GM19025 (cell line): ENCODE measurements at regions not wholly inside any gene's neighbourhood (a gene's known extent, or its start where the extent isn't known, plus 50 kb on each side); places are given as distances from the start of the nearest gene placed in this dataset.
"Not testable (repeated sequence)": the region's sequence is repeated elsewhere in the genome, so short reads cannot be mapped to it uniquely, and the experiment has no call there.

Experiments used
- ATAC-seq: cut with Tn5 transposase; IDR thresholded peaks from one replicate; pipeline ENCODE4 v1.9.1; 2021; ENCODE audit warnings: mild to moderate bottlenecking, low read depth, moderate library complexity; ENCODE audit not compliant: unreplicated experiment

DNA sequence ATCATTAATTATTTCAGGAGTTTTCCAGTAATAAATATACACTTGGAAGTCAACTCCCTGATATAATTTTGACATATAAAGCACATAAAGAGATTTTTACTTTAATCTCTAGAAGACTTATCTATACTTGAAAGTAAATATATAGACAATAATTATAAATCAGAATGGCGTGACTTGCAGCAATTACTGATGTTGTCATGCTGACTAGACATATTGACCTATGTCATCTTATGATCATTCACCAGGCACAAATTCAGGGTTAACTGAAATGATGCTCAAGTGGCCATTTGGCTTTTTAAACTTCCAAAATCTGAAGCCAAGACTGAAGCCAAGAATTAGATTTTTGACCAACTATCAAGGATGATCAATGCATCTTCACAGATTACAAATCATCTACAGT, 192.2 kb downstream of the MCHR2 start:
- no peak for ATAC-seq

DNA sequence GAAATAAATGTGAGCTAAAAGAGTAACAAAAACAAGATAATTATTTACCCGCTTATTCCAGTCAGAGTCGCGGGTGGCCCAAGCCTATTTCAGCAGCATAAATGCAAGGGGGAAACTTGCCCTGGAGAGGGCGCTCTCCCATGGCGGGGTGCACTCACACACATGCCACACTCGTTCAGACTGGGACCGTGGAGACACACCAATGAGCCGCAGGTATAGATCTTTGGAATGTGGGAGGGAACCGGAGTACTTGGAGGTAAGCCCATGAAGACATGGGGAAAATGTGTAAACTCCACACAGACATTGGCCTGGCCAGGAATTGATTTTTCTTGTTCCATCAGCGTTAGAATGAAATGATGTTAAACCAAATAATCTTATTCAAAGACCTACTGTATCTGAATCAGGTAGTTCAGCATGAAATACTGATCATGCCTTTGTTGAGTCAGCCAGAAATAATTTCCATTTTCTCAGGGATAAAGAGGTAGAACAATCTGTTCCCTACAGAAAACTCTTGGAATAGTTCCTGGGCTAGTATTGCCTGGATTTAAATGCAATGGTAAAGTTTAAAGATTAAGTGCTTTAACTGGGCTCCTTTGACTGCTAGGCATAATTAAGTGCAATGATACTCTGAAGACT, 191.5 kb downstream of the MCHR2 start:
- no peak for ATAC-seq

- ATAC-seq = no peak
These were observed 185.0 kb downstream of the MCHR2 start for GRCh38 chr6:99808992-99809391.

- no peak for ATAC-seq
These were observed 183.7 kb downstream of the MCHR2 start for GRCh38 chr6:99810295-99810694.

GRCh38 chr6:99810942-99811620, 182.9 kb downstream of the MCHR2 start:
- ATAC-seq = no peak

DNA sequence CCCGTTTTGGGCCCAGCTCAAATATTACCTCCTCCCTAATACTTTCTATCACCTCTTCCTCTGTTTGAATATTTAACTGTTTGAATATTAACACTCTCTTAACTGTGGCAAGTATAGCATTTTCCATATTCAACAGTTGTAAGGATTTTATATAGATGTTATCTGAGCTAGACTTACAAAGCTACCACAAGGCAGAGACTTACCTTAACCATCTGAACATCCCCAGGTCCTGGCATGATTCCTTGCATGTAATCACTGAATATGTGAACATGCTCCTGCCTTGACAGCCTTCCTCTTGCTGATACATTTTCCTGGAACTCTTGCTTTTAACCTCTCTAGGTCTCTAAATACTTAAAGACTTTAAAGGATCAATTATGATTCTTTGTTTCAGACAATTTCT, 182.4 kb downstream of the MCHR2 start:
- no peak for ATAC-seq

GRCh38 chr6:99813565-99813964, 180.5 kb downstream of the MCHR2 start:
- ATAC-seq = no peak

DNA sequence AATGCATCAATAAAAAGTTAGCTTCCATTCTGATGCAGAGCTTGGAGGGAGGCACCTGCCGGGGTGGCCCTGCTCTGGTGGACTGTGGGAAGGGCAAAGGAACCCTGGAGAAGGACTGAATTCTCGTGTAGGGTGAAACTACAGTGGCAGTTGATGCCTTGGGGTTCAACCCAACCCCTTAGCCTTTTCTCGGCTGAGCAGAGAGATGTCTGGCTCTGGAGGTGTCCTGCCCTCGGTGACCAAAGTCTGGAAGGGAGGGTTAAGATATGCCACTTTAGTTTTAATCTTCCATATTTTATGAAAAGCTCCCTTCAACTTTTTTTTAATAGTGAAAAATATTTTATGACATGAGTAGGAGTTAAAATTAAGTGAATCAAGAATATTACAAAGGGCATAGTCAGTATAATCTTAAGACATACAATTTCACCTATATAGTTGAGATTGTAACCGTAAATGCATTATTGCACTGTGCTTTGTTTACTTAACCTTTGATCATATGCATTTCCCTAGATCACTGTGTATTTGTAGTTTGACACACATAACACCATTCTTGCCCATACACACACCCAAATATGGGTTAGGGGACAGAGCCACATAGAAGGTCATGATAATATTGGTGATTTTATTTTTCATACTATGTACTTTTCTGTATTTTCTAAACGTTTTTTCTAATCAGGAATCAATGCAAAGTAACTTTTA, 179.6 kb downstream of the MCHR2 start:
- ATAC-seq = no peak

GRCh38 chr6:99816795-99817194, 177.2 kb downstream of the MCHR2 start:
- ATAC-seq = no peak

DNA sequence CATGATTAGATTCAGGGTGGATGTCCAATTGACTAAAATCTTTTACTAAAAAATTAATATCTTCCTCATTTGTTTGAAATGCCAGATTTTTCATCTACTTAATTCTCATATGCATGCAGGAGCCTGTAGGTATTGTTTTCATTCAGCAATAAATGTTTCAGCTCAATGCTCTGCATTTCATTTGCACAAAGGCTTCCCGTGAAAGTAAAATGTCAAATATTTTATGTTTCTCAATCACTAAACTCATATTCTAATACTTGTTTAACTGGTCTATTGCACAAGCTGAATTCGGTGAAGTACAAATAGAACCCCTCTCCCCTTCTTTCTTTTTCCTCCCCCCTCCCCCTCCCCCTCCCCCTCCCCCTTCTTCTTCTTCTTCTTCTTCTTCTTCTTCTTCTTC, 175.9 kb downstream of the MCHR2 start:
- ATAC-seq = no peak

DNA sequence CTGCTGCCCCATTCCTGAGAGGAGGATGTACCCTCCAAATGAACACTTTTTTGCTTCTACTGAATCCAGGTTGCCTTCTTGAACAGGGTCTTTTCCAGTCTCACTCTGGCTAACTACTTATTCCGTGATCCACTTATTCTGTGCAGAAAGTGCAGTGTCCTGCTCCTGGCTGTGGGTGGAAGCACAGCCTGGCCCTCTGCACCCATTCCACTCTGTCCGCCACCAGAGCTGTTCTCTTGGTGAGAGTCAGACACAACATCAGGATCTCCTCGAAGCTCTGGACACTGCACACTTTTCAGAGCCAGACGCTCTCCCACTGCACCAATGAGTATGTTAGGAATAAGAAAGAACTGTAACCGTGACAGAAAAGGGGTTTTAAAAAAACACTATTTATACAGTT, 174.2 kb downstream of the MCHR2 start:
- no peak for ATAC-seq

- no peak for ATAC-seq
These were observed 172.9 kb downstream of the MCHR2 start for GRCh38 chr6:99821164-99821563.

GRCh38 chr6:99822741-99823512, 171.1 kb downstream of the MCHR2 start:
- ATAC-seq = no peak

DNA sequence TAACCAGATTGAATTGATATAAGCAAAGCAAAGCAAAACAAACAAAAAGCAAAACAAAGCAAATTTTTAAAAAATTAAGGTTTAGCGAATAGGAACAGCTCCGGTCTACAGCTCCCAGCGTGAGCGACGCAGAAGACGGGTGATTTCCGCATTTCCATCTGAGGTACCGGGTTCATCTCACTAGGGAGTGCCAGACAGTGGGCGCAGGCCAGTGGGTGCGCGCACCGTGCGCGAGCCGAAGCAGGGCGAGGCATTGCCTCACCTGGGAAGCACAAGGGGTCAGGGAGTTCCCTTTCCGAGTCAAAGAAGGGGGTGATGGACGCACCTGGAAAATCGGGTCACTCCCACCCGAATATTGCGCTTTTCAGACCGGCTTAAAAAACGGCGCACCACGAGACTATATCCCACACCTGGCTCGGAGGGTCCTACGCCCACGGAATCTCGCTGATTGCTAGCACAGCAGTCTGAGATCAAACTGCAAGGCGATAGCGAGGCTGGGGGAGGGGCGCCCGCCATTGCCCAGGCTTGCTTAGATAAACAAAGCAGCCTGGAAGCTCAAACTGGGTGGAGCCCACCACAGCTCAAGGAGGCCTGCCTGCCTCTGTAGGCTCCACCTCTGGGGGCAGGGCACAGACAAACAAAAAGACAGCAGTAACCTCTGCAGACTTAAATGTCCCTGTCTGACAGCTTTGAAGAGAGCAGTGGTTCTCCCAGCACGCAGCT, 170.3 kb downstream of the MCHR2 start:
- ATAC-seq = not testable (repeated sequence)

DNA sequence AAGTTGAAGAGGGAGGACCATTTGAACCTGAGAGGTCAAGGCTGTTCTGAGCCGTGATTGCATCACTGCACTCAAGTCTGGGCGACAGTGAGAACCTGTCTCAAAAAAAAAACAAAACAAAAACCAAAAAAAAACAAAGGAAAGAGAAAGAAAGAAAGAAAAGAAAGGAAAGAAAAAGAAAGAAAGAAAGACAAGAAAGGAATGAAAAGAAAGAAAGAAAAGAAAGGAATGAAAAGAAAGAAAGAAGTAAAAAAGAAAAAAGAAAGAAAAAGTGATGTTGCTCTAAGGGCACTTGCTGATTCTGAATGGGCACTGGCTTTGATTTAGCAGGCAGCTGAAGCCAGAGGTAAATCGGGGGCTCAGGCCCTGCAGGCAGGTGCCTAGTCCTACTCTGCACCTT, 161.0 kb downstream of the MCHR2 start:
- ATAC-seq = no peak

DNA sequence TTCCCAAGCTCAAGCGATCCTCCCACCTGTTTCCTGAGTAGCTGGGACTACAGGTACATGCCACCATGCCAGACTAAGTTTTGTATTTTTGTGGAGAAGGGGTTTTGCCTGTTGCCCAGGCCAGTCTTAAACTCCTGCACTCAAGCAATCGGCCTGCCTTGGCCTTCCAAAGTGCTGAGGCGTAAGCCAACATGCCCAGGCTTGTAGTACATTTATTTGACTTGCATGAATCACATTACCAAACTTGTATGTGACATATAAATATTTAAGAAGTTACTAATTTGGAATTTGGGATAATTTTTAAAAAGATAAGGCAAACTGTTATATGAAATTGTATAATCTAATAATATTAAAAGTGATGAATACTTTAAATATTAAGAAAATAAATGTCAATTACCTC, 157.6 kb downstream of the MCHR2 start:
- ATAC-seq = no peak

DNA sequence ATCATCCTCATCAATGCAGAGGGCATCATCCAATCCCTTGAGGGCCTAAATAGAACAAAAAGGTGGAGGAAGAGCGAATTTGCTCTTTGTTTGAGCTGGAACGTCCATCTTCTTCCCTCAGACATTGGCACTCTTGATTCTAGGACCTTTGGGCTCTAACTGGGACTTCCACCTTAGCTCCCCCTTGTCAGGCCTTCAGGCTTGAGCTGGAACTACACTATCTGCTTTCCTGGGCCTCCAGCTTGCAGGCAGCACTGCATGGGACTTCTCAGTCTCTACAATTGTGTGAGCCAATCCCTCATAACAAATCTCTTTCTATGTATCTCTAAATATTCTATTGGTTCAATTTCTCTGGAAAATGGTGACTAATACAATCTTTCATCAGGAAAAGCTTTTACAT, 155.4 kb downstream of the MCHR2 start:
- ATAC-seq = no peak

- ATAC-seq = no peak
These were observed 152.7 kb downstream of the MCHR2 start for GRCh38 chr6:99841297-99841696.

DNA sequence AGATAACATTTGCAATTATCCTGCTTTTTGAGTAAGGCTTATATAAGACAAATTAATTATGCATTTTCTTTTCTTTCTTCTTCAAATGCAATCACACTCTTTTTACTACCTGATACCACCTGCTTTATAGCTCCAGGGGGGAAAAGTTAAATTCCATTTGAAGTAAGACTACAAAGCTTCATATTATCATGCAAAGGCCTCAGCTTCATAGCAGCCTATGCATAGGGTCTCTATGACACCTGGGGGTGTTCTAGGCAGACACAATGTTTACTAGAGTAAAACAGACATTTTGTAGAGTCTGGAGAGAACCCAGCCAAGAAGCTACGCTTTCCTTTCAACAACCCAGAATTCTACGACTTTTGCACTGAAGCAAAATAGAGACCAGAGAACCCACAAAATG, 148.0 kb downstream of the MCHR2 start:
- ATAC-seq = no peak

DNA sequence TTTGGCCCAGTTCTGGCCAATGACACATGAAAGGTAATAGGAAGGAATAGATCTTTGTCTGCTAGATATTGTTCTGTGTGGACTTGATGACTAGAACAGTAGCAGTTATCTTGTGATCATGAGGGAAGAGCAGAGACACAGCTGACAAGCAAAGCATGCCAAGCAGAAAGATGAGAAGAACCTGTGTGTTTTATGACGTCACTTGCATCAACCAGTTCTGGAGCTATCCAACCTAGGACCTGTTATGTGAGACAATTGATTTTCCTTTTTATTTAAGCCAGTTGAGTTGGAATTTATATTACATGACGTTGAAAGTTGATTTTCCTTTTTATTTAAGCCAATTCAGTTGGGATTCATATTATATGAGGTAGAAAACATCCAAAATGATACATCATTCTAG, 143.2 kb downstream of the MCHR2 start:
- no peak for ATAC-seq

DNA sequence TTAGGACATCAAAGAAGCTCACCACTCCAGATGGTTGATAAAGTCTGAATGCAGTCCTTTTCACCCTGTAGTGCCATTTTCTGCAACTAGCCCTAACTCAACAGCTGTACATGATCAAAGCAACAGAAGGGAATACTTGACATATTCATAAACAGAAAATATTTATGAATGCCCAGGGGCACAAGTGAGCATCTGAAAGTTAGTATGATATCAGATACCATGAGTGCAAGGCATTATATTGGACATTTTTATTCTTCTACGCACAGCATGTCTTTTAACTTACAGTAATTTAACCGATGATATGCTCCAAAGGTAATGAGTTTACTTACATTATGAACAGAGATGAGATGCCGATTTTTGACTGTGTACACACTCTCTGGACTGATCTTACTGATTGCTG, 142.0 kb downstream of the MCHR2 start:
- no peak for ATAC-seq
